ENCODE measurements at regions not wholly inside any gene's neighbourhood (a gene's known extent, or its start where the extent isn't known, plus 50 kb on each side); places are given as distances from the start of the nearest gene placed in this dataset.

GRCh38 chr2:128684523-128684922 lies 365.9 kb upstream of the HS6ST1 start:
- TF ChIP-seq CTCF (IDR thresholded peaks at IDR 0.05) (no peak), POLR2A (IDR thresholded peaks at IDR 0.05) (no peak), POLR2AphosphoS5 (IDR thresholded peaks at IDR 0.05) (no peak)
- DNase-seq (ENCODE audit: low spot score): no peak
- Histone ChIP-seq H3K27me3 (replicated peaks; ENCODE audit: insufficient read depth) (no peaks in the 10 kb centered on the region), H3K4me1 (replicated peaks) (no peaks in the 10 kb centered on the region), H3K27ac (no peak overlapping the region), H3K4me3 (no peak overlapping the region), H3K36me3 (no peaks in the 10 kb centered on the region), H3K9me3 (no peaks in the 10 kb centered on the region)
- 96% methylated on average over 2 of the region's 2 CpGs for WGBS
- intact Hi-C loops (cut with DNase I): no loop called here

- H3K27me3 ChIP-seq (replicated peaks; ENCODE audit: insufficient read depth): no peaks in the 10 kb centered on the region
- no peaks in the 10 kb centered on the region for H3K9me3 ChIP-seq
- H3K36me3 ChIP-seq: no peaks in the 10 kb centered on the region
- H3K4me3 ChIP-seq: no peak overlapping the region
- no peak for DNase-seq (ENCODE audit: low spot score)
- H3K27ac ChIP-seq: no peak overlapping the region
- no peak for TF ChIP-seq POLR2AphosphoS5 (IDR thresholded peaks at IDR 0.05)
- TF ChIP-seq CTCF (IDR thresholded peaks at IDR 0.05): no peak
- no peak for TF ChIP-seq POLR2A (IDR thresholded peaks at IDR 0.05)
- 91% methylated on average over 10 of the region's 10 CpGs for WGBS
- H3K4me1 ChIP-seq (replicated peaks): no peaks in the 10 kb centered on the region
- intact Hi-C loops (cut with DNase I): no loop called here
Observed at GRCh38 chr2:128685841-128686496, 367.3 kb upstream of the HS6ST1 start.

- DNase-seq (ENCODE audit: low spot score): no peak
- 47% methylated on average over 4 of the region's 4 CpGs for WGBS
- Histone ChIP-seq H3K36me3 (no peaks in the 10 kb centered on the region), H3K4me3 (no peak overlapping the region), H3K4me1 (replicated peaks) (no peaks in the 10 kb centered on the region), H3K9me3 (no peaks in the 10 kb centered on the region), H3K27ac (no peak overlapping the region), H3K27me3 (replicated peaks; ENCODE audit: insufficient read depth) (no peaks in the 10 kb centered on the region)
- TF ChIP-seq POLR2A (IDR thresholded peaks at IDR 0.05): no peak
- TF ChIP-seq CTCF (IDR thresholded peaks at IDR 0.05): no peak
- no peak for TF ChIP-seq POLR2AphosphoS5 (IDR thresholded peaks at IDR 0.05)
- intact Hi-C loops (cut with DNase I): no loop called here
Observed at GRCh38 chr2:128686497-128686859, 367.8 kb upstream of the HS6ST1 start.

GRCh38 chr2:128686881-128687555 lies 368.4 kb upstream of the HS6ST1 start:
- intact Hi-C loops (cut with DNase I): no loop called here
- H3K27me3 ChIP-seq (replicated peaks; ENCODE audit: insufficient read depth): no peaks in the 10 kb centered on the region
- no peaks in the 10 kb centered on the region for H3K9me3 ChIP-seq
- 91% methylated on average over 6 of the region's 6 CpGs for WGBS
- H3K27ac ChIP-seq: no peak overlapping the region
- DNase-seq (ENCODE audit: low spot score): no peak
- H3K4me3 ChIP-seq: no peak overlapping the region
- no peak for TF ChIP-seq CTCF (IDR thresholded peaks at IDR 0.05)
- no peak for TF ChIP-seq POLR2AphosphoS5 (IDR thresholded peaks at IDR 0.05)
- no peak for TF ChIP-seq POLR2A (IDR thresholded peaks at IDR 0.05)
- H3K4me1 ChIP-seq (replicated peaks): no peaks in the 10 kb centered on the region
- H3K36me3 ChIP-seq: no peaks in the 10 kb centered on the region

- WGBS: 100% methylated on average over 3 of the region's 4 CpGs
- no peak overlapping the region for H3K27ac ChIP-seq
- no peaks in the 10 kb centered on the region for H3K9me3 ChIP-seq
- DNase-seq (ENCODE audit: low spot score): no peak
- intact Hi-C loops (cut with DNase I): no loop called here
- TF ChIP-seq POLR2A (IDR thresholded peaks at IDR 0.05): no peak
- no peak for TF ChIP-seq POLR2AphosphoS5 (IDR thresholded peaks at IDR 0.05)
- H3K4me1 ChIP-seq (replicated peaks): no peaks in the 10 kb centered on the region
- no peaks in the 10 kb centered on the region for H3K36me3 ChIP-seq
- no peaks in the 10 kb centered on the region for H3K27me3 ChIP-seq (replicated peaks; ENCODE audit: insufficient read depth)
- H3K4me3 ChIP-seq: no peak overlapping the region
Observed at GRCh38 chr2:128687565-128687964, 368.9 kb upstream of the HS6ST1 start.

Measured in prostate gland (tissue), 2 donors.